ENCODE measurements at regions not wholly inside any gene's neighbourhood (a gene's known extent, or its start where the extent isn't known, plus 50 kb on each side); places are given as distances from the start of the nearest gene placed in this dataset.
"Not testable (repeated sequence)": the region's sequence is repeated elsewhere in the genome, so short reads cannot be mapped to it uniquely, and the experiment has no call there.

GRCh38 chr3:94500146-94500545, 437.3 kb downstream of the NSUN3 start:
- Histone ChIP-seq H4K20me1 (ENCODE audit: control insufficient read depth, extremely low read depth, insufficient read depth, low read length) (no peaks in the 10 kb centered on the region), H3K4me3 (ENCODE audit: control insufficient read depth in 2 of 3, extremely low read depth in 1 of 3, insufficient read depth in 2 of 3, low read depth in 1 of 3, low read length in 3 of 3) (no peak overlapping the region), H3K9ac (ENCODE audit: control insufficient read depth, extremely low read depth, insufficient read depth, low read length) (no peak overlapping the region), H3K4me2 (ENCODE audit: control insufficient read depth, extremely low read depth, insufficient read depth, low read depth, low read length) (no peak overlapping the region), H3K27me3 (ENCODE audit: control insufficient read depth, extremely low read depth, insufficient read depth, low read length) (no peaks in the 10 kb centered on the region), H3K4me1 (ENCODE audit: control insufficient read depth, extremely low read depth, insufficient read depth, low read length) (no peaks in the 10 kb centered on the region), H3K79me2 (ENCODE audit: control insufficient read depth, insufficient read depth, low read length) (no peaks in the 10 kb centered on the region), H3K9me1 (ENCODE audit: control insufficient read depth, extremely low read depth, insufficient read depth, low read length) (no peaks in the 10 kb centered on the region), H3K9me3 (ENCODE audit: control insufficient read depth, low read depth, low read length) (no peaks in the 10 kb centered on the region), H3K36me3 (ENCODE audit: control insufficient read depth in 2 of 2, extremely low read depth in 1 of 2, insufficient read depth in 2 of 2, low read length in 2 of 2) (no peaks in the 10 kb centered on the region), H2AFZ (ENCODE audit: control insufficient read depth, low read length) (no peak overlapping the region), H3K27ac (ENCODE audit: control insufficient read depth, insufficient read depth, low read length) (no peak overlapping the region)
- DNase-seq (ENCODE audit: low read depth, low spot score): no peak
- dilution Hi-C loops (cut with MboI; ENCODE audit: extremely low pct_ligation_motif_present, low sequenced_read_pairs): no loop called here
- TF ChIP-seq EZH2 (IDR thresholded peaks at IDR 0.05; ENCODE audit: low read length) (no peak), CTCF (optimal IDR thresholded peaks at IDR 0.05 in 1 of 3, IDR thresholded peaks at IDR 0.05 in 1 of 3, conservative IDR thresholded peaks at IDR 0.05 in 1 of 3; ENCODE audit: extremely low read depth in 1 of 3, insufficient read depth in 2 of 3, low read length in 3 of 3) (no peak)
- FAIRE-seq: no peak

- FAIRE-seq; dilution Hi-C loops (cut with MboI; ENCODE audit: extremely low pct_ligation_motif_present, low sequenced_read_pairs): not testable (repeated sequence)
These were observed 444.5 kb downstream of the NSUN3 start for GRCh38 chr3:94507354-94507753.

GRCh38 chr3:94512876-94513275, 450.0 kb downstream of the NSUN3 start:
- no peak for FAIRE-seq

More at GRCh38 chr3:94507354-94507753, 444.5 kb downstream of the NSUN3 start:
- H2AFZ ChIP-seq (ENCODE audit: control insufficient read depth, low read length); H3K27me3 ChIP-seq (ENCODE audit: control insufficient read depth, extremely low read depth, insufficient read depth, low read length); H3K4me1 ChIP-seq (ENCODE audit: control insufficient read depth, extremely low read depth, insufficient read depth, low read length); H3K79me2 ChIP-seq (ENCODE audit: control insufficient read depth, insufficient read depth, low read length); H3K36me3 ChIP-seq (ENCODE audit: control insufficient read depth in 2 of 2, extremely low read depth in 1 of 2, insufficient read depth in 2 of 2, low read length in 2 of 2); H3K4me2 ChIP-seq (ENCODE audit: control insufficient read depth, extremely low read depth, insufficient read depth, low read depth, low read length); H3K27ac ChIP-seq (ENCODE audit: control insufficient read depth, insufficient read depth, low read length); DNase-seq (ENCODE audit: low read depth, low spot score); H3K9ac ChIP-seq (ENCODE audit: control insufficient read depth, extremely low read depth, insufficient read depth, low read length); H3K9me1 ChIP-seq (ENCODE audit: control insufficient read depth, extremely low read depth, insufficient read depth, low read length); H4K20me1 ChIP-seq (ENCODE audit: control insufficient read depth, extremely low read depth, insufficient read depth, low read length); H3K9me3 ChIP-seq (ENCODE audit: control insufficient read depth, low read depth, low read length); H3K4me3 ChIP-seq (ENCODE audit: control insufficient read depth in 2 of 3, extremely low read depth in 1 of 3, insufficient read depth in 2 of 3, low read depth in 1 of 3, low read length in 3 of 3): not testable (repeated sequence)

More at GRCh38 chr3:94512876-94513275, 450.0 kb downstream of the NSUN3 start:
- H4K20me1 ChIP-seq (ENCODE audit: control insufficient read depth, extremely low read depth, insufficient read depth, low read length): no peaks in the 10 kb centered on the region
- H3K9ac ChIP-seq (ENCODE audit: control insufficient read depth, extremely low read depth, insufficient read depth, low read length): no peak overlapping the region
- H3K4me3 ChIP-seq (ENCODE audit: control insufficient read depth in 2 of 3, extremely low read depth in 1 of 3, insufficient read depth in 2 of 3, low read depth in 1 of 3, low read length in 3 of 3): no peak overlapping the region
- no peaks in the 10 kb centered on the region for H3K36me3 ChIP-seq (ENCODE audit: control insufficient read depth in 2 of 2, extremely low read depth in 1 of 2, insufficient read depth in 2 of 2, low read length in 2 of 2)
- H3K9me3 ChIP-seq (ENCODE audit: control insufficient read depth, low read depth, low read length): no peaks in the 10 kb centered on the region
- H3K4me2 ChIP-seq (ENCODE audit: control insufficient read depth, extremely low read depth, insufficient read depth, low read depth, low read length): no peak overlapping the region
- DNase-seq (ENCODE audit: low read depth, low spot score): no peak
- no peaks in the 10 kb centered on the region for H3K27me3 ChIP-seq (ENCODE audit: control insufficient read depth, extremely low read depth, insufficient read depth, low read length)
- no peaks in the 10 kb centered on the region for H3K9me1 ChIP-seq (ENCODE audit: control insufficient read depth, extremely low read depth, insufficient read depth, low read length)
- no peak overlapping the region for H2AFZ ChIP-seq (ENCODE audit: control insufficient read depth, low read length)
- TF ChIP-seq EZH2 (IDR thresholded peaks at IDR 0.05; ENCODE audit: low read length): no peak
- TF ChIP-seq CTCF (optimal IDR thresholded peaks at IDR 0.05 in 1 of 3, IDR thresholded peaks at IDR 0.05 in 1 of 3, conservative IDR thresholded peaks at IDR 0.05 in 1 of 3; ENCODE audit: extremely low read depth in 1 of 3, insufficient read depth in 2 of 3, low read length in 3 of 3): no peak
- no peaks in the 10 kb centered on the region for H3K79me2 ChIP-seq (ENCODE audit: control insufficient read depth, insufficient read depth, low read length)
- dilution Hi-C loops (cut with MboI; ENCODE audit: extremely low pct_ligation_motif_present, low sequenced_read_pairs): no loop called here
- H3K4me1 ChIP-seq (ENCODE audit: control insufficient read depth, extremely low read depth, insufficient read depth, low read length): no peaks in the 10 kb centered on the region
- H3K27ac ChIP-seq (ENCODE audit: control insufficient read depth, insufficient read depth, low read length): no peak overlapping the region

Measured in keratinocyte (primary cell).